ENCODE measurements at regions not wholly inside any gene's neighbourhood (a gene's known extent, or its start where the extent isn't known, plus 50 kb on each side); places are given as distances from the start of the nearest gene placed in this dataset.

DNA sequence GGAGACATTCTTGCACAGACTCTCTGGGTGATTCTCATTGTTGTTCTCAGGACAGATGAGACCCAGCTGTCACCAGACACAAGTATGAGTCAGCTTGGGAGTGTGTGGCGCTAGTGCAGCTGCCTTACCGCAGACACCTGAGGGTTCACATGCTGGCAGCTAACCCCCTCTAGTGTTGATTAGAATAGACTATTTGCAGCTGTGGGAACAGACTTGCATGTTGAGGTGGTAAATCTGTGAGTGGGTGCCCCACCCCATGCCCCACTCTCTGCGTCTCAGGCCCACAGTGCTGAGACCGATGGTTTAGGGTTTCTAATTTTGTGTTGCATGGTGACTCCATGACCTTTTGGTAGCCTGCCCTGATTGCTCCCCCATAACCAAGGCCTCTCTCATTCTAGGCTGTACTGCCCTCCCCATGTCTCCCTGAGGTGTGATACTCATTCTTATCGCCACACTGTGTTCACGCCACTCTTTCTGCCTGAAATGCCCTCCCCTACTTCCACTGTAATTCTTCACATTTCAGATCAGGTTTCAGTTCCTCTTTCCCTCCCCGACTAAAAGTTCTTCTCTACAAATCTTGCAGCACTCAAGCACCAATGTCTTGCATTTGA, 73.7 kb upstream of the KIRREL3 start (continued):
- TF ChIP-seq, protein P1, sequence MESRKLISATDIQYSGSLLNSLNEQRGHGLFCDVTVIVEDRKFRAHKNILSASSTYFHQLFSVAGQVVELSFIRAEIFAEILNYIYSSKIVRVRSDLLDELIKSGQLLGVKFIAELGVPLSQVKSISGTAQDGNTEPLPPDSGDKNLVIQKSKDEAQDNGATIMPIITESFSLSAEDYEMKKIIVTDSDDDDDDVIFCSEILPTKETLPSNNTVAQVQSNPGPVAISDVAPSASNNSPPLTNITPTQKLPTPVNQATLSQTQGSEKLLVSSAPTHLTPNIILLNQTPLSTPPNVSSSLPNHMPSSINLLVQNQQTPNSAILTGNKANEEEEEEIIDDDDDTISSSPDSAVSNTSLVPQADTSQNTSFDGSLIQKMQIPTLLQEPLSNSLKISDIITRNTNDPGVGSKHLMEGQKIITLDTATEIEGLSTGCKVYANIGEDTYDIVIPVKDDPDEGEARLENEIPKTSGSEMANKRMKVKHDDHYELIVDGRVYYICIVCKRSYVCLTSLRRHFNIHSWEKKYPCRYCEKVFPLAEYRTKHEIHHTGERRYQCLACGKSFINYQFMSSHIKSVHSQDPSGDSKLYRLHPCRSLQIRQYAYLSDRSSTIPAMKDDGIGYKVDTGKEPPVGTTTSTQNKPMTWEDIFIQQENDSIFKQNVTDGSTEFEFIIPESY (IDR thresholded peaks at IDR 0.05; ENCODE audit: borderline replicate concordance, low read depth): no peak
- TF ChIP-seq RAD21 (IDR thresholded peaks at IDR 0.05; ENCODE audit: low read length) (peak; percentile 56), TCF12 (IDR thresholded peaks at IDR 0.05) (peak; percentile 34; the same call in 1 of the 2 replicates), MEF2A (IDR thresholded peaks at IDR 0.05; ENCODE audit: borderline replicate concordance, low read depth) (no peak), RFX5 (IDR thresholded peaks at IDR 0.05; ENCODE audit: low read length) (no peak), SIN3A (IDR thresholded peaks at IDR 0.05; ENCODE audit: borderline replicate concordance, low read depth, low read length) (no peak)

DNA sequence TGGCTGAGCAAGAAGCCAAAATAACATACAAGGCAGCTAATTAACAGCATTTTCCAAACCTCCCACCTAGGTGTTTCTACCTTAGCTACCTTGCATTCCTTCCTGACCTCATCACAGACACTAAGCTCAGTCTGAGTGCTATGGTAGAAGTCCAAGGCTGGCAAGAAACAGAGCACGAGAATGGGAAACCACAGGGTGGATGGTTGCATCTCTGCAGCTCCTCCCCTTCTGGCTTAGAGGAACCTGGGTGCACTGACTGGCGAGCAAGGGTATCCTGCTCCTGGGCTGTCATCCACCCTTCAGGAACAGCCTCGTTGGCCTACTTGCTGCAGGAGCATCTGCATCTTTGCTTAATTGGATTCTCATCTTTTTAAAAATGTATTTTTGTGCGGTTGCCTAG, 73.1 kb upstream of the KIRREL3 start:
- no peaks in the 10 kb centered on the region for H3K9me3 ChIP-seq
- no peak overlapping the region for H3K4me3 ChIP-seq (ENCODE audit: low read depth in 2 of 2, low read length in 1 of 2)
- H3K9ac ChIP-seq: no peak overlapping the region
- no peaks in the 10 kb centered on the region for H3K36me3 ChIP-seq (replicated peaks in 1 of 2; ENCODE audit: control insufficient read depth in 1 of 2, insufficient read depth in 2 of 2, low read length in 1 of 2)
- DNase-seq: no peak
- no peaks in the 10 kb centered on the region for H3K79me2 ChIP-seq (ENCODE audit: insufficient read depth)
- peaks cover 17% of the 10 kb centered on the region for H3K27me3 ChIP-seq (ENCODE audit: insufficient read depth)
- H2AFZ ChIP-seq (ENCODE audit: low read depth): no peak overlapping the region
- H3K4me1 ChIP-seq (ENCODE audit: control insufficient read depth in 1 of 2, insufficient read depth in 2 of 2, low read depth in 1 of 2, low read length in 1 of 2): peaks cover 0 to 3% of the 10 kb centered on the region in 2 experiments; a peak in 1 of 4 replicates
- H3F3A ChIP-seq (replicated peaks; ENCODE audit: insufficient read depth): no peaks in the 10 kb centered on the region
- CTCF ChIA-PET: interaction anchor here (1.1 to 2.5 kb wide), 3 partner anchors 14 to 466 kb away, joined by 5 to 9 read pairs (median 5); no protein-coding TSS in a partner anchor
- TF ChIP-seq FOSL2 (IDR thresholded peaks at IDR 0.05; ENCODE audit: borderline replicate concordance, low read depth) (no peak), NFIC (IDR thresholded peaks at IDR 0.05; ENCODE audit: borderline replicate concordance) (no peak), MXI1 (IDR thresholded peaks at IDR 0.05; ENCODE audit: low read depth, low read length) (no peak), MEF2A (IDR thresholded peaks at IDR 0.05; ENCODE audit: borderline replicate concordance, low read depth) (no peak), FOXM1 (IDR thresholded peaks at IDR 0.05; ENCODE audit: low read depth) (no peak), TEAD4 (IDR thresholded peaks at IDR 0.05; ENCODE audit: borderline replicate concordance, insufficient read depth) (no peak), FOXJ3 (CRISPR knock-in tag; IDR thresholded peaks at IDR 0.05) (no peak), JUND (IDR thresholded peaks at IDR 0.05) (no peak), TCF12 (IDR thresholded peaks at IDR 0.05) (no peak), GABPA (IDR thresholded peaks at IDR 0.05; ENCODE audit: low read depth) (no peak), EZH2phosphoT487 (IDR thresholded peaks at IDR 0.05; ENCODE audit: borderline replicate concordance, low read depth) (no peak)
- TF ChIP-seq, protein P2, sequence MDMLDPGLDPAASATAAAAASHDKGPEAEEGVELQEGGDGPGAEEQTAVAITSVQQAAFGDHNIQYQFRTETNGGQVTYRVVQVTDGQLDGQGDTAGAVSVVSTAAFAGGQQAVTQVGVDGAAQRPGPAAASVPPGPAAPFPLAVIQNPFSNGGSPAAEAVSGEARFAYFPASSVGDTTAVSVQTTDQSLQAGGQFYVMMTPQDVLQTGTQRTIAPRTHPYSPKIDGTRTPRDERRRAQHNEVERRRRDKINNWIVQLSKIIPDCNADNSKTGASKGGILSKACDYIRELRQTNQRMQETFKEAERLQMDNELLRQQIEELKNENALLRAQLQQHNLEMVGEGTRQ (IDR thresholded peaks at IDR 0.05; ENCODE audit: borderline replicate concordance, low read depth, low read length): no peak
- TF ChIP-seq, protein P3, sequence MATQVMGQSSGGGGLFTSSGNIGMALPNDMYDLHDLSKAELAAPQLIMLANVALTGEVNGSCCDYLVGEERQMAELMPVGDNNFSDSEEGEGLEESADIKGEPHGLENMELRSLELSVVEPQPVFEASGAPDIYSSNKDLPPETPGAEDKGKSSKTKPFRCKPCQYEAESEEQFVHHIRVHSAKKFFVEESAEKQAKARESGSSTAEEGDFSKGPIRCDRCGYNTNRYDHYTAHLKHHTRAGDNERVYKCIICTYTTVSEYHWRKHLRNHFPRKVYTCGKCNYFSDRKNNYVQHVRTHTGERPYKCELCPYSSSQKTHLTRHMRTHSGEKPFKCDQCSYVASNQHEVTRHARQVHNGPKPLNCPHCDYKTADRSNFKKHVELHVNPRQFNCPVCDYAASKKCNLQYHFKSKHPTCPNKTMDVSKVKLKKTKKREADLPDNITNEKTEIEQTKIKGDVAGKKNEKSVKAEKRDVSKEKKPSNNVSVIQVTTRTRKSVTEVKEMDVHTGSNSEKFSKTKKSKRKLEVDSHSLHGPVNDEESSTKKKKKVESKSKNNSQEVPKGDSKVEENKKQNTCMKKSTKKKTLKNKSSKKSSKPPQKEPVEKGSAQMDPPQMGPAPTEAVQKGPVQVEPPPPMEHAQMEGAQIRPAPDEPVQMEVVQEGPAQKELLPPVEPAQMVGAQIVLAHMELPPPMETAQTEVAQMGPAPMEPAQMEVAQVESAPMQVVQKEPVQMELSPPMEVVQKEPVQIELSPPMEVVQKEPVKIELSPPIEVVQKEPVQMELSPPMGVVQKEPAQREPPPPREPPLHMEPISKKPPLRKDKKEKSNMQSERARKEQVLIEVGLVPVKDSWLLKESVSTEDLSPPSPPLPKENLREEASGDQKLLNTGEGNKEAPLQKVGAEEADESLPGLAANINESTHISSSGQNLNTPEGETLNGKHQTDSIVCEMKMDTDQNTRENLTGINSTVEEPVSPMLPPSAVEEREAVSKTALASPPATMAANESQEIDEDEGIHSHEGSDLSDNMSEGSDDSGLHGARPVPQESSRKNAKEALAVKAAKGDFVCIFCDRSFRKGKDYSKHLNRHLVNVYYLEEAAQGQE (IDR thresholded peaks at IDR 0.05; ENCODE audit: low read depth, low read length): no peak
- TF ChIP-seq, protein P4, sequence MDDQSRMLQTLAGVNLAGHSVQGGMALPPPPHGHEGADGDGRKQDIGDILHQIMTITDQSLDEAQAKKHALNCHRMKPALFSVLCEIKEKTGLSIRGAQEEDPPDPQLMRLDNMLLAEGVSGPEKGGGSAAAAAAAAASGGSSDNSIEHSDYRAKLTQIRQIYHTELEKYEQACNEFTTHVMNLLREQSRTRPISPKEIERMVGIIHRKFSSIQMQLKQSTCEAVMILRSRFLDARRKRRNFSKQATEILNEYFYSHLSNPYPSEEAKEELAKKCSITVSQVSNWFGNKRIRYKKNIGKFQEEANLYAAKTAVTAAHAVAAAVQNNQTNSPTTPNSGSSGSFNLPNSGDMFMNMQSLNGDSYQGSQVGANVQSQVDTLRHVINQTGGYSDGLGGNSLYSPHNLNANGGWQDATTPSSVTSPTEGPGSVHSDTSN (IDR thresholded peaks at IDR 0.05): no peak
- no peaks in the 10 kb centered on the region for H4K20me1 ChIP-seq (ENCODE audit: insufficient read depth)
- no peak overlapping the region for H3K4me2 ChIP-seq
- no peaks in the 10 kb centered on the region for H3K9me2 ChIP-seq
- 22% methylated on average over 3 of the region's 4 CpGs for WGBS (ENCODE audit: low lambda C conversion rate)
- POLR2A ChIA-PET: no interaction called here
- no peak overlapping the region for H3K27ac ChIP-seq (ENCODE audit: low read depth in 2 of 2, low read length in 1 of 2)

Data from SK-N-SH (cell line).